Stimulated activated CD4-positive, alpha-beta T cell treated with anti-CD3 and anti-CD28 coated beads, Interleukin-2, amount 100 ng/mL, for 4 hours (primary cell): ENCODE measurements at regions not wholly inside any gene's neighbourhood (a gene's known extent, or its start where the extent isn't known, plus 50 kb on each side); places are given as distances from the start of the nearest gene placed in this dataset.

Experiments used
- DNase-seq: peaks from one replicate; pipeline ENCODE4 v3.0.0-alpha.2; 2020; ENCODE audit warnings: low read depth

DNA sequence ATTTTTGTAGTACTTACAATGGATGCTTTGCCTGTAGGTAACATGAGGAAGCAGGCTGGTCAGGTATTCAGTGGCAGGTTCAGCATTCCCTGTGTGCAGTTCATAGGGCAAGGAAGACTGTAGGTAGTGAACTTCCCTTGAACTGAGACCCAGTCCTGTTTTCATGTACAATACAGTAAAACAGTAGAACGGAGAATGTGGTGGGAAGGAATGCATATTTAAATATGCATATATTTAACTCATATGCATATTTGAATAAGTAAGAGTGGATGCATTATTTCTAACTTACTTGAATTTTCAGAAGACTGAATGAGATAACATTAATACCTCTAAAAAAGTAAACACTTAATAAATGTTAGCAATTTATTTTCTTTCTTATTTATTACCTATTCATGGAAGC lies 147.6 kb upstream of the FLRT2 start:
- DNase-seq: no peak

DNA sequence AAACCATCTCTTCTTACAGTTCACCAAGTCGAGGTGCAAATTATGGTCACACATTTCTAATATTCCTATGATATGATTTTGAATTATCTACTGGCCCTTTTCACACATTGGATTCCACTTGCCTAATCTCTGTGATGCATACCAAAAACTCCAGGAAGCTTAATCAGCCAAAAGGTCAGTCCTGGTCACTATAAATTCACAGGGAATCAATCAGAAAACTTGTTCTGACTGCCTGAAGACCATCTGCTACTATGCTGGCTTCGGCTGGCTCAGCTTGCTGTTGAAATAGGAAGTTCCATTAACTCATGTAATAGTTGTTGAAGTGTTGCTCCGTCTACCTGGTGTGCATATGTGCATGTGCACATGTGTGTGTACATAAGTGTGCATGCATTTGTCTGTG lies 142.8 kb upstream of the FLRT2 start:
- no peak for DNase-seq

DNA sequence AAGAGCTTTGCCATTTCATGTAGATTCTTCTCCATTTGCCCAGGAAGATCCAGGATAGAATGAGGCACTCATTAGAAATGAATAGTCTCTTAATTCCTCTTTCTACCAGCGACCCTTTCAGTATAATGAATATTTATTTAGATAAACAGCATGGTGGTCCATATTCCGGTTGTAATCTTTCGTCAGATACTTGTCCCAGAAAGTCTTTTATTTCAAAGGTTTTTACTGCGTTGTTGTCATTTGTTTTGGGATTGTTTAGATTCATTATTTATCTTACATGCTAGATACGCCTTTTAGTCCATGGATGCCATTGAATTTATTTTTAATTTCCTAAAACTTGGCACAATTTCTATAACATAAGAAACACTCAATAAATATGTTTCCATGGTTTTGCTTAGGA lies 139.7 kb upstream of the FLRT2 start:
- DNase-seq: no peak

DNA sequence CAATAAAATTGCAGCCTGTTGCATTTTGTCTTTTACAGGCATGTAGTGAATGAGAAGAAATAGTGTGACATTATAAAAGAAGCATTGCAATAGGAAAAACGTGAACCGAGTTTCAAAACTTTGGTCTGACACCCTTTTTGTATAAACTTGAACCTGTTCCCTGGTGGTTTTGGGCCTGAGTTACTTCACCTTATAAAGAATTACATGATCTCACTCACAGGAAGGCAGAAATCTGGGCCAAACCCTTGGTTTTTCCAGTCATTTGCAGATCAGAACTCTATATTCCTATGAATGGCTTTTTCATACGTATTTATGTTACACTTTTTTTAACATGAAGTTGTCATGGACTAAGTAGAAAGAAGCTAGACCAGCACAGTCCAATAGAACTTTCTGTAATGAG lies 138.5 kb upstream of the FLRT2 start:
- no peak for DNase-seq

DNA sequence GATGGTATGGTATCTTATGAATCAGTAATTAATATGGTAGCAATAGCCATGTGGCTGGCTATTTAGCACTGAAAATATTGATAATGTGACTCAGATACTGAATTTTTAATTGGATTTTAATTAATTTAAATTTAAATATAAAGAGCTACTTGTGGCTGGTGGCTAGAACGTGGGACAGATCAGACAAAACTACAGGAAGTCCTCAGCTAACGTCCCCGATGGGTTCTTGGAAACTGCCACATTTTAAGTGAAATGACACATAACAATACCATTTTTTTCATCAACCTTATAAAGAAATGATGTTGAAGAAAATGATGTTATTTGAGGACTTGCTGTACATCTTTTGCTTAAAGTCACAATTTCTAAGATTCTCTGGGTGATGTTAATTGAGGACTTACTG lies 138.1 kb upstream of the FLRT2 start:
- no peak for DNase-seq

DNA sequence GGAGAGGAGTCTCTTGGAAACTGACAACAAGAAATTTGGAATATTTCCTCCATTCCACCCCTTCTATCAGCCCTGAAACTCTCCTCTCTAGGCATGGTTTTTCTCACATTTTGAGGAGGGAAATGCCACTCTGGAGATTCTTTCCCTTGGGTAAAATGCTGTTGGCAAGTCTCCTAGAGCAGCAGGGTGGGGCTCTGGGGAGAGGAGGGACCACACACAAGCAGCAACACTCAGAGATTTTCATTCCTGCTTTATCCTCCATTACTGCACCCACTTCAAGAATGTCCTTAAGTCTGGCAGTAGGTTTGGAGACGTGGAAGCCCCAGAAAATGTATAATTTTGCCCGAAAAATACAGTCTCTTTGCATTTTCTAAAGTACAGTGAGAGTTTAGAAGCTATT lies 130.8 kb upstream of the FLRT2 start:
- no peak for DNase-seq

DNA sequence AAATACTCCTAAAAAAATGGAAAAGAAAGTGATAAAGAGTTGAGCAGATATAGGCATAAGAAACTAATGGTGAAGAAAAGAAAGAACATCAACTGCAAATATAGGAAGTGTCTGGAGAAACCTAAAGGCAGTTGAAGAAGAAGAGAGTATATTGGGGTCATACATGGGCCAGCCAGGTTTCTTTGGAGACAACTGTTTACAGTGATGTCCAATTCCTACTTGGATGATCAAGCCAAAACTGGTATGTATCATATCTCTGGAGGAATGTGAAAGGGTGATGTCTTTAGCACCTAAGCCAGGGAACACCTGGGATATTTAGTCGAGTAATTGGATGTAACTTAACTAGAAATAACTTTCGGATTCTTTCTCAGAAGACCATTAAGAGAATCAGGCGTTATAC lies 129.3 kb upstream of the FLRT2 start:
- DNase-seq: no peak

DNA sequence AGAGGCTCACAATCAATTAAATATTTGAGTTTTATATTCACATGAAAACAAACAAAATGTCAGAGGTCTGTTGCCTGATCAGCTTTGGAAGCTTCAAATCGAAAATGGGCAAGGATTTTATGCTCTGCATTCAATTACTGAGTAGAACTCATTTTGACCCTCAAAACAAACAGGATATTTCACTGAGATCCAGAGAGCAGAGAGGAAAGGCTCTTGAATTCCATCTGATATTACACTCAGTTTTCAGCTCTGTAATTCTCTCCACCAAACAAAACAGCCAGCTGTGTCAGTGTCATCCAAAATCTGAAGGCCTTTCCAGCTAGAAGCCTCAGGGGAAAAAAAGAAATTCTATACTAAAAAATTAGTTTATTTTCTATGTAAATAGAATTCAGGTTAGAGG lies 128.6 kb upstream of the FLRT2 start:
- no peak for DNase-seq

DNA sequence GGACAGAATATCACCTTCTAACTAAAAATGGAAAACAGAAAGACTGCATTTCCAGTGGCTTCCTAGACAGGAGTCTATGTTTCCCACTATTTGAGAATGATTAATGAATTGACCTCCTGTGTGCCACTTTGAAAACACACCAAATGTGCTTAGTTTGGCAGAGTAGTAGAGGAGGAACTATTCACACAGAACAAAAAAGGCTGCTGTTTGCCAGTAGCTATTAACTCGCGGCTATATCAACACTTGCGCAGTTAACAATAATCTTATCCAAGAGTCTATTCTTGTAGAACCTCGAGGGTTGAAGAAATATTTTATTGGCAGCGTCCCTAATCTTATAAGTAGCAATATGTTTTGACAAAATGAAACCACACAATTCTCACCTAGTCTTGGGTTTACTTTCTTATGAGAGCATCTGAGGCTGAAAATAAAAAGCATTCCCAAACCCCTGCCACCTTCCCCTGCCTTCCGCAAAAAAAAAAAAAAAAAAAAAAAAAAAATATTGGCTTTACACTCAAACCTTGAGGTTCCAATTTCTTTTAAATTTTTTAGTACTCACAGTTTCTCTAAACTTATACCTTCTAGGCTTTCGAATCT lies 127.3 kb upstream of the FLRT2 start:
- no peak for DNase-seq

DNA sequence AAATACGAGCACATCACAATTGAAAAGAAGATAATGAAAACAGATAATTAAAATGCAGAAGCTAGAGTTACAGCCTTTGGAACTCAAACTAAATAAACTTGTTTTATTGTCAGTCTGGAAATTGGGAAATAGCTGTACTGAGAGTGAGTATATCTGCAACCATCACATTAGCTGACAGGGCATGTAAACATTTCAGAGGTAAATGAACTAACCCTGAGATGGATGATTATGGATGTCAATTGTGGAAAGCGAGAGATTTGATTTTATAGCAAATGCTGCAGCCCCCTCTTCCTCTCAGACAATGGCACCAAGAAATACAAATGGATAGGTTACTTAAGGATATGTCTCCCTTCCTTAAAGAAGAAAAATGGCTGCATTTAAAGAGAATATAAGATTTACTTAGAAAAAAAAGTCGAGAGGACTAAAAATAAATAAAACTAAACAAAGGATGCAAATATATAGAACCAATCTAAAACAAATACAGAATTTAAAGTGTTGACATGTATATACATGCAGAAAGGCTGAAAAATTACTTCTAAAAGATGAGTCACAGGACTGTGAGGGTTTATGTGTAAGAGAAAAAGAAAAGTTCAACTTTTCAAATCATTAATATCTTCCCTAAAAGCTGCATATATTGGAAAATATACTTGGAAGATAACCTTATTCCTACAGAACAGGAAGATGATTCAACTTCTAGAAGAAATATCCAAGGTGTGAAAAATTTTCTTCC lies 120.3 kb upstream of the FLRT2 start:
- DNase-seq: no peak

DNA sequence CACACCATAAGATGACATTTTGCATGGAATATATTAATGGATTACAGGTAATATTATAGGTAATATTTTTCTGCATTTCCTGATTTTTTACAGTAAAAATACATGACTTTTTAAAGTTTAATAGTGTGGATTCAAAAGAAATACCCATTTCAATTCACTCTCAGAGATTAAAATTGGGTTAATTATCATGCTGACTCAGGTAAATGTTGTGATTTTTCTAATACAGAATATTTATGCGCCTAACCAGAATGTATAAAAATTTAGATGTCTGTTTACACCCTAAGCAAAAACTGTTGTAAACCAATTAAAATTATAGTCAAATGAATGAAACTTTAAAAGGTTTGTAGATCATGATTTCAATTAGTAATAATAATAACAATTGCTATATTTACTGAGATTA lies 117.2 kb upstream of the FLRT2 start:
- DNase-seq: no peak

DNA sequence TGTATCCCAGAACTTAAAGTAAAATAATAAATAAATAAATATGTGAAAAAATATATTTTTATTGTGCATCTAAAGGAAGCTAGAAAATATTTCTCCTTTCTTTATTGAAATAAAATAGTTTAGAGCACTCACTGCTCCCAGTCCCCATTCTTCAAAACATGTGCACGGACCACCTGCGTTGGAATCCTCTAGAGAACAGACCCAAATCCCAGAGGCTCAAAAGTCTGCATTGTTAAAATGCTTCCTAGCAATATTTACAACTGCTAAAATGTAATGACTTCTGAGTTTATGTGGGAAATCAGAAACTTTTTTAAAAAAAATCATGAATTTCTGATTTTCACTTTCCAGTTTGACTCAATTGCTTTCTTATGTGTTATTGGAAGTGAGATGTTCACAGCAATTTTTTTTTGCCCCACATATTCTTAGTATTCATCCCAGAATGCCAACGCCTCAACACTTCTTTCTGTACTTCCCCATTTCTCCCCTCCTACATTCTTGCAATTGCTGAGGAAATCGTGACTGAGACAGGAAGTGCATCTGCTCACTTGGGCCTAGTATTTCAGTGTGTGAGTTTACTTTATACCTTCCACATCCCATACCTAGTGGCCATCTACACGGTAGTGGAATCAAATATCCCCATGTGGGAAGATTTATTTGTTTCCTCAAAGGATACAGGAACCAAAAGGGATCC lies 116.0 kb upstream of the FLRT2 start:
- no peak for DNase-seq

DNA sequence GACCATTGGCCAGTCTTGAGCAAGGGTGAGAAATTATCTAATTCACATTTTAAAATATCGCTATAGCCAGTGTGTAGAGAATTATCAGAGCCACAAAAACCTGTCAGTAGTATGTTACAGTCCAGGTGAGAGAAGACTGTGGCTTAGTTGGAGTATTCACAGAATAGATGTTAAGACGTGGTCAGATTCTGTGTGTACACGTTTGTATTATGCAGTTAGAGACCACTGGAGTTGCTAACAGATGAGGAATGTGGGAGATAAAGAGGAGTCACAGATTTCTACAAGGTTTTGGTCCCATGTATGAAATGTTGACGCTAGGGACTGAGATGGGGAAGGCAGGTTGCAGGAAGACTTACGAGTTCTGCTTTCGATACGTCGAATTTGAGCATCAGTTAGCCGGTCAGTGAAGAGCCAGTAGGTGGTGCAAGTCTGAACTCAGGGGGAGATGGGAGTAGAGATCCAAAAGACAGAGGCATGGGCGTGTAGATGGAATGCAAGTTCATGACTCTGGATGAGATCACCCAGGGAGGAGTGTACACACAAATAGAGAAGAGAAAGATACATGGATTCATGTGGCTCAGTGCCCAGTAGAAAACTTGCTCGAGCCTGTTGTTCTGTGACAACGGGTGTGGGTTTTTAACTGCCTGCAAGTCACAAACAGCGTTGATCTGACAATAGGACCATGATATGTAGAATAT lies 114.8 kb upstream of the FLRT2 start:
- DNase-seq: no peak

DNA sequence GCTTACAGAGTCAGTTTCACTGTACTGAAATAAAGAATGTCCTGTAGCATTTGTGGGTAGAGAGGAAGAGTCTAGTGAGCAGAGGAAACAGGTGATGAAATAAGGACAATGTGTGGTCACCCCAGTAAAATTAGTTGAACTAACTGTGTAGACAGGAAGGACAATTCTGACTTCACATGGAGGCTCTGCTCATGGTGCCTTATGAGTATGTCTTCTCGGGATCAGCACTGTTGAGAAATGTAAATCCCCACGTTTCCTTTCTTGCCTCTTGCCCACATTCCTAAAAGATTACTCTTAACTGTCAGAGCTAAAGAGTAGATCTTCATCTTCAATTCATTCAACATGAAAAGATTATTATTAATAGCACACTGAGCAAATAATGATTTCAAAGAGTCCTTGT lies 113.2 kb upstream of the FLRT2 start:
- no peak for DNase-seq

DNA sequence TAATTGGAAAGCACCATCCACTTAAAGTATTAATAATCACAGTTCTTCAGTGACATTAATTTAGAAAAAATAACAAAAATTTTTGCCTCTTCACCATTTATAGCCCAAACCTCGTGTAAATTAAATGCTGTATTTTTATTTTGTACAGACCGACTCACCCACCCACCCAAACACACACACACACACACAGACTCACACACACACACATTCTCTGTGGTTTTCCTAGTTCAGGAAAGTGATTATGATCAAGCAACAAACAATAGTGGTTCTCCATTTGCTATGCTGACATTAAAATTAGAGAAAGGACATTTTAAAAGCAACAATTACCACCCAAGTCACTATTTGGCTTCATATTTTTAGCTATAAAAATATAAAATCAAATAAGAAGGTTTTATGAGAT lies 112.5 kb upstream of the FLRT2 start:
- no peak for DNase-seq

DNA sequence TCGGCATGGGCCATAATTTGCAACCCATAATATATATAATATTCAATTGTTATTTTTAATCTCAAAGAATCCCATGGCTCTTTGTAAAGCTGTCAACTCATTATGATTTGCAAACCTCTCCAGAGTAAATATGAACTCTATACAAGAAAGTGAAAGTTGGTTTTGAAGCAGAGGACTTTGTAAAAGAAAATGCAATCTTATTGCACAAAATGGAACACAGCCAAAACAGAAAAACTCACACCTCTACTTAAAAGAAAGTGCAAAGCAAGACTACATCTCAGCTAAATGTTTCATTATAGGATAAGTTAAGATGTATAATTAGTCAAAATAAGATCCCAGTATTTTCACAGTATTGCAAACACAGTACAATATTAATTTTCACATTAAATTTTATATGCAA lies 111.2 kb upstream of the FLRT2 start:
- no peak for DNase-seq

DNA sequence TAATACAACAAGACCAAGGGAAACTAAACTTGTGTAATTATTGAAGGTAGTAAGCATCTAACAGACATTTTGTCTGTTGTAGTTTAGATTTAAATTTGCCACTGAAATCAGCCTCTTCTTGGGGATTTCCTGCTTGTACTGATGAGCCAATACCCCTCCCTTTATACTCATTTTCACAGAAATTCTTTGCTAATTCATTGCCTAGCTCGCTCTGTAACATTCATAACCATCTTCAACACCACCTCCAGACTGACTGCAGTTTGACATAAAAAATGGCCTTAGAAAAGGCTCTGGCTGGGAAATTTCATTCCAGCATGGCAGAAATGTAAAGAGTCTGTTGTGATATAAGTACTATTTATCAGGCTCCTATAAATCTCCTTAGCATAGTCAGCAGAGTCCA lies 109.7 kb upstream of the FLRT2 start:
- DNase-seq: no peak

DNA sequence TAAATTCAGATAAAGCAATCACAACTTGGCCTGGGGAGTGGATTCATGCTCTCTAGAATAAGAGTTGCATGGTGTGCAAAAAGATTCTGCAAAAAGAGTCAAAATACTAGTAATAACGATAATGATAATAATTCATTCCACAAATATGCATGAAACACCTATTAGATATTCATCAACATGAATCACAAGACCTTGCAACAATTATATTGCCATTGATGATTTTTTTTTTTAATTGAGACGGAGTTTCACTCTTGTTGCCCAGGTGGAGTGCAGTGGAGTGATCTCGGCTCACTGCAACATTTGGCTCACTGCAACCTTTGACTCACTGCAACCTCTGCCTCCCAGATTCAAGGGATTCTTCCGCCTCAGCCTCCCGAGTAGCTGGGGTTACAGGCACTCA lies 109.2 kb upstream of the FLRT2 start:
- no peak for DNase-seq

DNA sequence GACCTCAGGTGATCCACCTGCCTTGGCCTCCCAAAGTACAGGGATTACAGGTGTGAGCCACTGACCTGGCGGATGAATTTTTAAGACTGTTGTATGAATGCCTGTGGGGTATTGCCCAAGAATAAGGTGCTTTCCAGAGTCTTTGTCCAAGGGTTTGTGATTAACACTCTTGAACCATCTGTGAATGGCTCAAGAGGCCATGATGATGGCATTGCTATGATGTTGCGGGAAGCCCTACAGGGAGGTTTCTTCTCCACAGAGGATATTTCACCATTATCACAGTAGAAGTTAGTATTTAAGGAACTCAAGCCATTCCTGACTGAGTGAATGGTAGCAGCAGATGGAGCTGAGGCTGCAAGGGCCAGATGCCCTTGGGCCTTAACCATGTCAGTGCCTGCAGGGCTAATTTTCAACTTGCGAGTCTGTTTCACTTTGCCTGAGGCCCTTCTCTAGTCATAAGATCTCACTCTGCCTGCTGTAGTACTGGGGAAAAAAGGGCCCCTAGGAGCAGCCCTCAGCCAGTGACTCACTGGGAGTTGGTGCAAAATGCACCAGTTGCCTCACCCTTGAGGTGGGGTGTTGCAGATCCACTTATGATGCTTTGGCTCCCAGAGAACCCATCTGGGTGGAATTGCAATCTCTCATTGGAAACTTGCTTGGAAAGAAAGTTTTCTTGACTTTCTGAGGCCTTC lies 108.6 kb upstream of the FLRT2 start:
- DNase-seq: no peak

DNA sequence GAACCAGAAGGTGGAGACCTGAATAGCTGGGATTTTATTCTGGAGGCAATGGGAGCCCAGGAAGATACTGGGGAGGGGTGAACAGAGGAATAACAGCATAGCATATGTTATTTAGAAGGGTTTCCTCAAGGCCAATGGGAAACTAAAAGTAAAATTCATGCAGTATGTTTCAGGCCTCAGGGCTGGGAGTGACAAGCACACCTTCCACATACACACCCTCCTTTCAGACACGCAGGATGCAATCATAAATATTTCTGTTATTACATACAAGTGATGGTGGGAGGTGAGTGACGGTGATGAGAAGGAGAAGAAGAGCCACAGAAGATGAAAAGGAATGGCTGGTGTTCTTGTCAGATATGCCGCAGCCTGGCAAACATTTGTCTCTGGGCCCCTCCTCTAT lies 106.1 kb upstream of the FLRT2 start:
- no peak for DNase-seq

DNA sequence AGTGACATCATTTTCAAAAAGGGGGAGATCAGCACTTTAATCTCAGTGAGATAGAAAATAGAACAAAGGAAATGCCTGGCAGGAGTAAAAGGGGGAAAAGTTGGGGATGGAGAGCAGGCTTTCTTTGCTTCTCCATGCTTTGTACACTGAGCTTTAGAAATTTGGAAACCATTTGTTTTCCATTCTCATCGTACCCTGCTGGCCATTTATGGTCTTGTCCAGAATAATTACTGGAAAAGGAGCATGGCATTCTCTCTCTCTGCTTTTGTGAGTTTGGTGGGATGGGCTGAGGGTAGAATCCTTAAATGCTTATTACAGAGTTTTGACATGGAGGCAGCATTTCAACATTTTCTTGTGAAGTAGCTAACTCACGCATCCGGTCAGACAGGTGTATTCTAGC lies 104.4 kb upstream of the FLRT2 start:
- DNase-seq: no peak
